ENCODE measurements at regions not wholly inside any gene's neighbourhood (a gene's known extent, or its start where the extent isn't known, plus 50 kb on each side); places are given as distances from the start of the nearest gene placed in this dataset.

DNA sequence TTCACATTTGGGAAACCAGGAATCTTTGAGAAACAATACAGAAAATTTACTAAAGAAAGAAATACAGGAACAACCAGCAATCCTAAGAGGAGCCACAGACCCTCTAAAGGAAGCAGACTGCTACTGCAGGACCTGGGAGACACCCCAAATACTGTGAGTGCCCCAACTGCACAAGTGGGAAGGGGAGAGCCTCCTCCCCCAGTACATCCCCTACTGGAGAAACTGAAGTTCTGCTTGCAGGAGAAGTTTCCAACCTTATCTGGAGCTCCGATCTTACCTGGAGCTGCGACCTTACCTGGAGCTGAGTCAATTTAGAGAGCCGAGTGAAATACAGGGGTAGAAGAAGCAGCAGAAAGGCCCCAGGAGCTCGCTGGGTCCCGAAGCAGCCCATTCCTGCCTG is 236.4 kb upstream of the SPRY2 start:
- no peak overlapping the region for H3K27ac ChIP-seq (ENCODE audit: insufficient read depth, low read length)
- CTCF ChIA-PET = interaction anchor here (0.5 kb wide), 1 partner anchor 1516 kb away, joined by 5 read pairs; no protein-coding TSS in a partner anchor
- H3K36me3 ChIP-seq (ENCODE audit: control insufficient read depth, insufficient read depth, low read length) = no peaks in the 10 kb centered on the region
- POLR2A ChIA-PET (ENCODE audit: unreplicated experiment) = no interaction called here
- no peak overlapping the region for H2BK20ac ChIP-seq (ENCODE audit: low read depth, low read length)
- in situ Hi-C loops (cut with MboI; ENCODE audit: low sequenced_read_pairs) = no loop called here
- no peaks in the 10 kb centered on the region for H3K4me1 ChIP-seq (ENCODE audit: control insufficient read depth, insufficient read depth, low read length)
- H3K4me2 ChIP-seq (ENCODE audit: low read depth, low read length) = no peak overlapping the region
- dilution Hi-C loops (cut with HindIII; ENCODE audit: low sequenced_read_pairs, unreplicated experiment) = no loop called here
- ATAC-seq (ENCODE audit: low read depth) = no peak
- no peaks in the 10 kb centered on the region; the same call in 1 of the 2 replicates for H3K9me3 ChIP-seq (ENCODE audit: control insufficient read depth, insufficient read depth, low read length)
- no peak for DNase-seq
- H4K91ac ChIP-seq (ENCODE audit: insufficient read depth, low read depth, low read length) = no peak overlapping the region
- no peaks in the 10 kb centered on the region for H4K20me1 ChIP-seq (ENCODE audit: insufficient read depth, low read length)
- no peaks in the 10 kb centered on the region for H3K79me1 ChIP-seq (ENCODE audit: low read depth in 1 of 2, low read length in 2 of 2)
- H3K18ac ChIP-seq (ENCODE audit: low read depth, low read length) = no peak overlapping the region
- no peak overlapping the region for H2BK15ac ChIP-seq (ENCODE audit: low read depth, low read length)
- no TSS peak for BruUV-seq (replicated peaks)
- no peak overlapping the region for H3K9ac ChIP-seq (ENCODE audit: low read depth, low read length)
- TF ChIP-seq CHD1 (IDR thresholded peaks at IDR 0.05; ENCODE audit: low read depth, low read length) (no peak), CEBPB (IDR thresholded peaks at IDR 0.05; ENCODE audit: low read depth, low read length) (no peak), MXI1 (IDR thresholded peaks at IDR 0.05; ENCODE audit: borderline replicate concordance, low read depth, low read length) (no peak), MAFK (IDR thresholded peaks at IDR 0.05; ENCODE audit: low read depth, low read length) (no peak), SMC3 (IDR thresholded peaks at IDR 0.05; ENCODE audit: low read depth, low read length) (no peak), POLR2A (IDR thresholded peaks at IDR 0.05; ENCODE audit: low read depth, low read length) (no peak), NFE2L2 (IDR thresholded peaks at IDR 0.05; ENCODE audit: low read depth, low read length) (no peak), RAD21 (IDR thresholded peaks at IDR 0.05; ENCODE audit: low read length) (no peak), RFX5 (IDR thresholded peaks at IDR 0.05; ENCODE audit: low read depth, low read length) (no peak), MAZ (IDR thresholded peaks at IDR 0.05; ENCODE audit: borderline replicate concordance, low read depth, low read length) (no peak), RCOR1 (IDR thresholded peaks at IDR 0.05; ENCODE audit: insufficient replicate concordance, low read length) (no peak), BHLHE40 (IDR thresholded peaks at IDR 0.05; ENCODE audit: low read depth, low read length) (no peak), FOS (IDR thresholded peaks at IDR 0.05; ENCODE audit: low read depth, low read length) (no peak)
- TF ChIP-seq, protein P1, sequence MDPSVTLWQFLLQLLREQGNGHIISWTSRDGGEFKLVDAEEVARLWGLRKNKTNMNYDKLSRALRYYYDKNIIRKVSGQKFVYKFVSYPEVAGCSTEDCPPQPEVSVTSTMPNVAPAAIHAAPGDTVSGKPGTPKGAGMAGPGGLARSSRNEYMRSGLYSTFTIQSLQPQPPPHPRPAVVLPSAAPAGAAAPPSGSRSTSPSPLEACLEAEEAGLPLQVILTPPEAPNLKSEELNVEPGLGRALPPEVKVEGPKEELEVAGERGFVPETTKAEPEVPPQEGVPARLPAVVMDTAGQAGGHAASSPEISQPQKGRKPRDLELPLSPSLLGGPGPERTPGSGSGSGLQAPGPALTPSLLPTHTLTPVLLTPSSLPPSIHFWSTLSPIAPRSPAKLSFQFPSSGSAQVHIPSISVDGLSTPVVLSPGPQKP (IDR thresholded peaks at IDR 0.05; ENCODE audit: borderline replicate concordance, low read depth, low read length) = no peak
- TF ChIP-seq, protein P2, sequence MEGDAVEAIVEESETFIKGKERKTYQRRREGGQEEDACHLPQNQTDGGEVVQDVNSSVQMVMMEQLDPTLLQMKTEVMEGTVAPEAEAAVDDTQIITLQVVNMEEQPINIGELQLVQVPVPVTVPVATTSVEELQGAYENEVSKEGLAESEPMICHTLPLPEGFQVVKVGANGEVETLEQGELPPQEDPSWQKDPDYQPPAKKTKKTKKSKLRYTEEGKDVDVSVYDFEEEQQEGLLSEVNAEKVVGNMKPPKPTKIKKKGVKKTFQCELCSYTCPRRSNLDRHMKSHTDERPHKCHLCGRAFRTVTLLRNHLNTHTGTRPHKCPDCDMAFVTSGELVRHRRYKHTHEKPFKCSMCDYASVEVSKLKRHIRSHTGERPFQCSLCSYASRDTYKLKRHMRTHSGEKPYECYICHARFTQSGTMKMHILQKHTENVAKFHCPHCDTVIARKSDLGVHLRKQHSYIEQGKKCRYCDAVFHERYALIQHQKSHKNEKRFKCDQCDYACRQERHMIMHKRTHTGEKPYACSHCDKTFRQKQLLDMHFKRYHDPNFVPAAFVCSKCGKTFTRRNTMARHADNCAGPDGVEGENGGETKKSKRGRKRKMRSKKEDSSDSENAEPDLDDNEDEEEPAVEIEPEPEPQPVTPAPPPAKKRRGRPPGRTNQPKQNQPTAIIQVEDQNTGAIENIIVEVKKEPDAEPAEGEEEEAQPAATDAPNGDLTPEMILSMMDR (conservative IDR thresholded peaks at IDR 0.05; ENCODE audit: low read depth, low read length) = no peak
- TF ChIP-seq, protein P3, sequence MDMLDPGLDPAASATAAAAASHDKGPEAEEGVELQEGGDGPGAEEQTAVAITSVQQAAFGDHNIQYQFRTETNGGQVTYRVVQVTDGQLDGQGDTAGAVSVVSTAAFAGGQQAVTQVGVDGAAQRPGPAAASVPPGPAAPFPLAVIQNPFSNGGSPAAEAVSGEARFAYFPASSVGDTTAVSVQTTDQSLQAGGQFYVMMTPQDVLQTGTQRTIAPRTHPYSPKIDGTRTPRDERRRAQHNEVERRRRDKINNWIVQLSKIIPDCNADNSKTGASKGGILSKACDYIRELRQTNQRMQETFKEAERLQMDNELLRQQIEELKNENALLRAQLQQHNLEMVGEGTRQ (IDR thresholded peaks at IDR 0.05; ENCODE audit: low read depth, low read length) = no peak
- H3K56ac ChIP-seq (ENCODE audit: extremely low read depth, insufficient read depth, low read length) = no peak overlapping the region
- H3K9me1 ChIP-seq (ENCODE audit: insufficient read depth, low read length) = no peaks in the 10 kb centered on the region
- no peak overlapping the region for H3K23ac ChIP-seq (ENCODE audit: low read depth, low read length)
- no peak overlapping the region for H2AFZ ChIP-seq (replicated peaks; ENCODE audit: low read length, poor library complexity)
- no peak overlapping the region for H2AK5ac ChIP-seq (ENCODE audit: low read depth, low read length)
- H2BK120ac ChIP-seq (ENCODE audit: low read depth, low read length) = no peak overlapping the region
- H3K4ac ChIP-seq (ENCODE audit: low read depth, low read length) = no peak overlapping the region
- H4K5ac ChIP-seq (ENCODE audit: low read depth, low read length) = no peak overlapping the region
- no peak overlapping the region for H3K14ac ChIP-seq (replicated peaks; ENCODE audit: low read depth, low read length)
- H2BK5ac ChIP-seq (ENCODE audit: low read depth, low read length, poor library complexity, severe bottlenecking) = no peak overlapping the region
- intact Hi-C loops (cut with micrococcal nuclease) = no loop called here
- H4K8ac ChIP-seq (ENCODE audit: low read depth in 2 of 2, low read length in 2 of 2) = no peak overlapping the region
- no peaks in the 10 kb centered on the region for H3K27me3 ChIP-seq (ENCODE audit: control insufficient read depth, insufficient read depth, low read length)
- no CpG with 5 or more reads among the region's 5 CpGs for WGBS, 2 experiments (ENCODE audit: extremely low coverage in 2 of 2, insufficient read length in 1 of 2)
- H2AK9ac ChIP-seq (replicated peaks; ENCODE audit: low read depth, low read length, poor library complexity) = no peak overlapping the region
- H3K4me3 ChIP-seq (ENCODE audit: insufficient read depth, low read depth, low read length) = no peak overlapping the region

Measured in IMR-90 (cell line).